ENCODE measurements at regions not wholly inside any gene's neighbourhood (a gene's known extent, or its start where the extent isn't known, plus 50 kb on each side); places are given as distances from the start of the nearest gene placed in this dataset.
"Not testable (repeated sequence)": the region's sequence is repeated elsewhere in the genome, so short reads cannot be mapped to it uniquely, and the experiment has no call there.

DNA sequence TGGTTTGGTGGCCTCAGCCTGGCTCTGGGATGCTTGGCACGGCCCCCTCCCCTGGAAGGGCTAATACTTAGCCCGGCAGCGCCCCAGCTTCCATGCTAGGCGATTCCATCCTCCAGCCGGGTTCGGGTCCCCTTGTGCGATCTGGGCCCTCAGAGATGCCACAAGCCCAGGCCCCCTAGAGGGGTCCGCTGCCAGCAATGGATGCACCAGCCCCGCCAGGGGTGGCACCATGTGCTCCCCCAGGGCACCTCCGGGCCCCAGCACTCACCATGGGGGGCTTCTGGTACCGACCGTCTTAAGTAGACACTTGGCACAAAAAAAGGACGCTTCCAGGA lies 125.7 kb upstream of the KCTD7 start:
- DNase-seq (ENCODE audit: low read depth in 2 of 2), result no peak

DNA sequence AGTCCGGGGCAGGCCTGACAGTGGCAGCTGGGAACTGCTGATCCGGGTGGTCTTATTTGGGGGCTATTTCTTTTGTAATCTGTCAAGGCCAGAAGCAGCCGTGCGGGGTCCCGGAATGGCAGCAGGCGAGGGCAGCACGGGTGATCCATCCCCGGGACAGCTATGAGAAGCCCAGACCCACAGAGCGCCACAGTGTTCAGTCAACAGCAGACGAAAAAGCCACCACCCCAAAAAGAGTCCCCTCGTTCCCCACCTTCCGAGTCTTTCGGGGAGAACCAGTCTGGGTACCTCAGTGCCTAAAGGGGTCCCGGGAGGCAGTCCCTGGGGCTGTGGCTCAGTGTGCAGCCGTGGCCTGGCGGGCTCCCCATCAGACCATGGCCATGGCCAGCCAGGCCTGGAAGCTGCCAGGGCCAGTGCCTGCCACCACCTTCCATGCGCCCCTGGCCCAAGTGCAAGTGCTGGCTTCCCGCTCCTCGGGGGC lies 125.1 kb upstream of the KCTD7 start:
- no peak for DNase-seq (ENCODE audit: low read depth in 2 of 2)

DNA sequence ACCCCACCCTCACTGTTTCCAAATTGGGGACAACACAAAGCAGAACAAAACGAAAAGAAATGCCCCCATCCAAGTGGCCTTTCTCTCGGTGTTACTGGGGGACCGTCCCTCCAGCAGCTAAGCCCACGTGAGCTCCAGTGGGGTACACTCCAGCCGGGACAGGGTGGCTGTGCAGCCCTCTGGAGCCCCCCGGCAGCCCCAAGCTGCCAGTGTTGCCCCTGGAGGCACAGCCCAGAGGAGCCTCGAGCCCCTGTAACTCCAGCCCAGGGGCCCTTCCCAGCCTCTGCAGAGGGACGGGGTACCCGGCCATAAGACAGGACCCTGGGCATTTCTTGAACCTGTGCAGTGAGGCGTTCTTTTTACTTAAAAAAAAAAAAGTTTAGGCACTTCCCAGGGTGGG lies 124.5 kb upstream of the KCTD7 start:
- no peak for DNase-seq (ENCODE audit: low read depth in 2 of 2)

DNA sequence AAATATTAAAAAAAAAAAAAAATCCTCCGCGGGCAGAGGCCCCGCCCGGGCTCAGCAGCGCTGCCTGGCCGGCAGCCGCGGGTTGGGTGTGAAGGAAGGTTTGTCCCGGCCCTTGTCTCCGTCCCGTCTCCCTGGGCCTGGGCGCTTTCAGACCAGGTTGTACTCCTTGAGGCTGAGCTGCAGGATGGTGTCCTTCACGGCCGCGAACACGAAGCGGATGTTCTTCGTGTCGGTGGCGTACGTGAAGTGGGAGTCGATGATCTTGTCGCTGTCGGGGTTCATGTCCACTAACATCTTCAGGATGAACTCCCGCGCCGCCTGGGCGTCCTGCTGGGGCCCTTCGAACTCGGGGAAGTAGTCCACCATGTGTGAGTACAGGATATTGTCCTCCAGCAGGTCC lies 123.7 kb upstream of the KCTD7 start:
- DNase-seq (ENCODE audit: low read depth in 2 of 2), result no peak

GRCh38 chr7:66505531-66506451 lies 122.9 kb upstream of the KCTD7 start:
- DNase-seq (ENCODE audit: low read depth in 2 of 2), result no peak

DNA sequence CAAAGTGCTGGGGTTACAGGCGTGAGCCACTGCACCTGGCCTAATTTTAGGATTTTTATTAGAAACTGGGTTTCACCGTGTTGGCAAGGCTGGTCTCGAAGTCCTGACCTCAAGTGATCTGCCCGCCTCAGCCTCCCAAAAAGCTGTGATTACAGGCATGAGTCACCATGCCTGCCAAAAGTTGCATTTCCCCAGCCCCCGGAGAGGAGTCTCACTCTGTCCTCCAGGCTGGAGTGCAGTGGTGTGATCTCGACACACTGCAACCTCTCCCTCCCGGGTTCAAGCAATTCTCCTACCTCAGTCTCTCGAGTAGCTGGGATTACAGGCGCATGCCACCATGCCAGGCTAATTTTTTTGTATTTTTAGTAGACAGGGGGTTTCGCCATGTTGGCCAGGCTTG lies 122.0 kb upstream of the KCTD7 start:
- not testable (repeated sequence) for DNase-seq (ENCODE audit: low read depth in 2 of 2)

DNA sequence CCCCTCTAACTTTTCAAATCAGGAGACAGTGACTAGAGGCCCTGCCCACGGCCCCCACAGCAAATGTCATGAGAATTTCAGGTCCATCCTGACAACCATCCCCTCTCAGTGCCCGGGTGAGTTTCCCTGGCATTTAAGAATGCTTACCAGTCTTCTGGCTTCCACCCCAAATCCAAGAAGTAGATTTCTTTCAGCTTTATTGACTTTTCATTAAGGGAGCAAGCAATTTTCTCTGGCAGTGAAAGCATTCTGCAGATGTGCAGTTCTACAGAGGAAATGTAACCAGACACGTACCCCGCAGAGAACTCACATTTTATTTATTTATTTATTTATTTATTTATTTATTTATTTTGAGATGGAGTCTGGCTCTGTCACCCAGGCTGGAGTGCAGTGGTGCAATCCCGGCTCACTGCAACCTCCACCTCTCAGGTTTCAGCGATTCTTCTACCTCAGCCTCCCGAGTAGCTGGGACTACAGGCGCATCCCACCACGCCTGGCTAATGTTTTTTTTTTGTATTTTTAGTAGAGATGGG lies 120.9 kb upstream of the KCTD7 start:
- no peak for DNase-seq (ENCODE audit: low read depth in 2 of 2)

GRCh38 chr7:66508431-66508830 lies 120.2 kb upstream of the KCTD7 start:
- no peak for DNase-seq (ENCODE audit: low read depth in 2 of 2)

DNA sequence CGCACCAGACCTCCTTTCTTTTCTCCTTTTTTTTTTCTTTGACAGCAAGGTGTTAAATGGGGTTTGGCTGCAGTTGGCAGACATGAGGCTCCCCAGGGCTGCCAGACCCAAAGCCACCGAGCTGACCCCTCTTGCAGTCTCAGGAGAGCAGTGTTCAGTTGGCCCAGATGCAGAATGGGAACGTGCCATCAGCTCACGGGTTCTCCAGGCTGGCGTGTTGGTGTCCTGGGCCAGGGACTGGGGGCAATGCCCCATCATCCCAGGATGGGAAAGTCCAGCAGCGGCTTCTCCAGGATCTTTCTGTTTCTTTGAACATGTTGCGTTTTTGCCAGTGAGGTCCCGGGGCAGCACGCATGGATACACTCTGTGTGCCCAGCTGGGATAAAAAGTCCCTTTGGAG lies 114.6 kb upstream of the KCTD7 start:
- DNase-seq (ENCODE audit: low read depth in 2 of 2), result no peak

- no peak for DNase-seq (ENCODE audit: low read depth in 2 of 2)
Observed at GRCh38 chr7:66517212-66517909, 111.3 kb upstream of the KCTD7 start.

GRCh38 chr7:66518151-66518691 lies 110.5 kb upstream of the KCTD7 start:
- no peak for DNase-seq (ENCODE audit: low read depth in 2 of 2)

GRCh38 chr7:66521675-66522074 lies 107.0 kb upstream of the KCTD7 start:
- no peak for DNase-seq (ENCODE audit: low read depth in 2 of 2)

- DNase-seq (ENCODE audit: low read depth in 2 of 2), result no peak
Observed at GRCh38 chr7:66522518-66522917, 106.2 kb upstream of the KCTD7 start.

DNA sequence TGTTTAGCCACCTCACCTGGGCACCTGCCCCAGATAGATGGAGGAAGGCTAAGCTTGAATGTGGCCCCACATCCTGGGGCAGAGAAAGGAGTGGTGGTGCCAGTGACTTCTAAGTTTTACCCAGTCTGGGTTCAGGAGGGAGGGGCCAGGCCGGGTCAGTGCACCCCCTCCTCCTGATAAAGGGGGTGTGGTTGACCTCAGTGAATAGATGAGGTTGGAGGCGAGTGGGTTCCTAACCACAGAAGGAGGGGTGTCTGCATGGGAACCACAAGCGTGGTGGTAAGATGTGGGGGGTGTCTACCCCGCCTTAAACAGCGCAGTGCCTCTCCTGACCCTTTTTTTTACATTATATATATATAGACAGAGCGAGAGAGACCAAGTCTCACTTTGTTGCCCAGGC lies 105.3 kb upstream of the KCTD7 start:
- DNase-seq (ENCODE audit: low read depth in 2 of 2), result no peak

DNA sequence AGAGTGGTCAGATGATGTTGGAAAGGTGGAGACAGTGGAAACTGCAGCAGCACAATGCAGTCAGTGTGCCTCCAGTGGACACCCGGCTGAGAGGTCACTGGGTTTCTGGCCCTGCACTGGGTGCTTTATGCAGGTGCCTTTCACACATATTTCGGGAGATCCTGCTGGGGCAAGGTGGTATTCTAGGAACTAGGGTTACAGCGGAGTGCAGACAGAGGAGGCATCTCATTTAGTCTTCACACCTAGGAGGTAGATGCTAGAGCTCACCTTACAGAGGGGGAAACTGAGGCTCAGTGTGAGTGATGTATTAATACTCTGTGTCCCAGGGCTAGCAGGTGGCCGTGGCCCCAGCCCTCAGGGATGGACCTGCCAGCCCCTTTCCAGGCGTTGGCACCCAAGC lies 103.9 kb upstream of the KCTD7 start:
- no peak for DNase-seq (ENCODE audit: low read depth in 2 of 2)

DNA sequence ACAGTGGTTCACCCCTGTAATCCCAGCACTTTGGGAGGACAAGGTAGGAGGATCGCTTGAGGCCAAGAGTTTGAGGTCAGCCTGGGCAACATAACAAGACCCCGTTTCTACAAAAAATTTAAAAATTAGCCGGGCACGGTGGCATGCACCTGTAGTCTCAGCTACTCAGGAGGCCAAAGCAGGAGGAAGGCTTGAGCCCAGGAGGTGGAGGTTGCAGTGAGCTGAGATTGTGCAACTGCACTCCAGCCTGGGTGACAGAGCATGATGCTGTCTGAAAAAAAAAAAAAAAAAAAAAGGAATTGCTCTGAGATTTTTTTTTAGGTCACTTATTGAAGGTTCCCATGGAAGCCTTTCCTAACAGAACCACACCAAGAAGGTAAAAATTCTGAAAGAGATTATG lies 101.9 kb upstream of the KCTD7 start:
- not testable (repeated sequence) for DNase-seq (ENCODE audit: low read depth in 2 of 2)

DNA sequence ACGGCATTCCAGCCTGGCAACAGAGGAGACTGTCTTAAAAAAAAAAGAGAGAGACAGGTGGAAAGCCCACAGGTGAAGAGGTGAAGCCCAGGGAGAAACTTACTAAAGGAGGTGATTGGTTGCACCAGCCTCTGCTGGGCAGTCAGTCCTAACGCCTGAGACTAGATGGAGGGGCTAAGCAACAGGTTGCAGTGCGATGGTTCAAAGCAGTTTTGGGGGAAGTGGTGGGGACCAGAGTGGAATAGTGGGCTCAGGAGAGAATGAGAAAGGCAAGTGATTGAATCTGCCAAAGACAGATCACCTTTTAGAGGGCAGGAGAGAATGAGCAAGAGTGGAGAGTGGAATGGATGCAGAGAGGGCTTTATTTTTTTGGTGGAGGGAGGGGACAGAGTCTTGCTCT lies 100.0 kb upstream of the KCTD7 start:
- no peak for DNase-seq (ENCODE audit: low read depth in 2 of 2)

DNA sequence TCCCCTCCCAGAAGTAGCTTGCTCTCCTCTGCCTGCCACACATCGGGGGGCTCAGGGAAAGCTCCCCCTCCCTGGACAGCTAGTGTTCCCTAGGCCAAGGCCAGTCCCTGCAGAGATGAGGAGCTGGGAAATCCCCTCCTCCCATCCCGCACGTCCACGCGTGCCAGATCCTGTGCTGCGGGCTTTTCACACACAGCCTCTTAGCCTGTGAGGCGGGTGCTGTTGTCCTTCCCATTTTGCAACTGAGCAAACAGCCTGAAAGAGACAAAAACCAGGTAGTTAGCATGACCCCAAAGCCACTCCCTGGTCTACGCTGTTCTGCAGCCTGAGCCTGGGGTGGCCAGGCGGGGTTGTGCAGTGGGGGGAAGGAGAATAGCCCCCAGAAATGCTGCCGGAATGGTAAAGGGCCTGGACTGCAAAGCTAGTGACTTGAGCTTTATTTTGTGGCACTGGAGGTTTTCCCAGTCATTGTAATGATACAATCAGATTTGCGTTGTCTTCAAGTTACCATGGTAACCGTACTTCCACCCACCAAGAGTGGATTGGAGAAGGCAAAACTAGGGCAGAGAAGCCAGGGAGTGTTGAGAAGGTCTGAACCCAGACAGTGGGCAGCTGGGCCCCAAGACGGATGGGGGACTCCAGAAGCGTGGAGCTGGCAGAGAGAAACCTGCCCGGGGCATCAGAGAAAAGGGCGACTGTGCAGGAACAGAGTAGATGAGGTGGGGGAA lies 98.6 kb upstream of the KCTD7 start:
- no peak for DNase-seq (ENCODE audit: low read depth in 2 of 2)

DNA sequence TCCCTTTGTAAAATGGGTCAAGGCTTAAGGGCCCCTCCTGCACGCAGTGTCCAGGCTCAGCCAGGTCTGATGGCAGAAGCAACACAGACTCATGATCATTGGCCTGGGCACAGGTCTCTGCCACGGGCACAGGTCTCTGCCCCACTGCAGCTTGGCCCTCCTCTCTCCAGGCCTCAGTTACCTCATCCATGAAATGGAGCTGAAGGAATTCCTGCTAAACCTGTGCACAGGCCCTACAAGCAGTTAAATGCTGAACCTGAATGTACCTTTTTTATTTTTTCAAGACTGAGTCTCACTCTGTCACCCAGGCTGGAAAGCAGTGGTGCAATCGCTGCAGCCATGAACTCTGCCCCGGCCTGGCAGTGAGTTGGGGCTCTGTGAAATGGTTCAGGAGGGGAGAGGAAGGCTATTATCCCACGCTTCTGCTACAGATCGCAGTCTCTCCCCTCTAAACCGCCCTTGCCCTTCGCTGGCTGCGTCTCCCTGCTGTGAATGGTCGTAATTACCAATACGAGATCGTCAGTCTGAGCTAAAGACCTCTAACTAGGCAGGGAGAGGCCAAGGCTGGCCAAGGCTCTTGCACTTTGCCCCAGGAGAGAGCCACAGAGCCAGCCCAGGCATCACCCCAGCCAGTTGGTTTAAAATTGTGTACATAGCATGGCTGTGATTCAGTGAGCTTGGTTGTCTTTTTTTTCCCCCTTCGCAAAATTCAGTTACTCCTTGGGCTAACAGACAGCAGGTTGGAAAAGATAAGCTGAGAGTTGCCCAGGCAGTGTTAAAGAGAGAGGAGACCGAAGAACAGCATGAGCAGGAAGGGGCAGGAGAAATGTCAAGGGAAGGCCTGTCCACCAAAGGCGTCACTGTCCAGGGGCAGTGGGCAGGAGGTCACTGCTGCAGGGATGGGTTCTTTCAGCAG lies 93.0 kb upstream of the KCTD7 start:
- no peak for DNase-seq (ENCODE audit: low read depth in 2 of 2)

GRCh38 chr7:66537380-66537779 lies 91.3 kb upstream of the KCTD7 start:
- no peak for DNase-seq (ENCODE audit: low read depth in 2 of 2)

DNA sequence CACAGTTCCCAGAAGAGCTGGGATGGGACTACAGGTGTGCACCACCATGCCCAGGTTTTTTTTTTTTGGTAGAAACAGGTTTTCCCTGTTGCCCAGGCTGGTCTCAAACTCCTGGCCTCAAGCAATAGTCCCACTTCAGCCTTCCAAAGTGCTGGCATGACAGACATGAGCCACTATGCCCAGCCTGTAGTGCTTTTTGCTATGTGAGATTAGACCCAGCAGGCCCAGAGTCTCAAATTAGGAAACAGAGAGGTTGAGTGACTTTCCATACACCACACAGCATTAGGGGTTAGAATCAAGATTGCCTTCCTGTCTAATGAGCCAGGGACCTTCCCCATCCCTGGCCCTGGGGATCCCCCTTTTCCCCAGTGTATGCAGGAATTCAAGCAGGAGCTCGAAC lies 90.8 kb upstream of the KCTD7 start:
- DNase-seq (ENCODE audit: low read depth in 2 of 2), result no peak

Measured in stimulated activated CD4-positive, alpha-beta T cell treated with anti-CD3 and anti-CD28 coated beads, Interleukin-15, amount 100 ng/mL, for 48 hours (primary cell).